ENCODE measurements at regions not wholly inside any gene's neighbourhood (a gene's known extent, or its start where the extent isn't known, plus 50 kb on each side); places are given as distances from the start of the nearest gene placed in this dataset.

DNA sequence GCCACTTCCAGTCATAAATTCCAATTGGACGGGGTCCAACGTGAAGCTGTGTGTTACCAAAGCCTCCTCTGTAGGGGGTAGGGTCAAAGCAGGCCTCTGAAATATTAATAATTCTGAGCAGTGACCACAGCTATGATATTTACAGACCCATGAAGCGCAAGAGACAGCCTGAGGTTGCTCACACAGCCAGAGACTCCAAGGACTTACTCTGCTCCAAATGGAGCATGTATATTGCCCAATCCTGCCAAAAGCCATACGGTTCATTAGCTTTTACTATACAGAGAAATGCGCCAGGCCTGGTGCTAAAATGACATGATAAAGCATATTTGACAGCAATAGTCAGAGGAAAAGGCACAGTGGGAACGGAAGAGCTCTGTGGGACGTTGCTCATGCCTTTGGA lies 151.3 kb downstream of the PAH start:
- ChIA-PET POLR2A (no interaction called here), CTCF (no interaction called here)
- Histone ChIP-seq H3K4me1 (ENCODE audit: control insufficient read depth, insufficient read depth, low read length) (no peaks in the 10 kb centered on the region), H3K27ac (ENCODE audit: low read length) (no peak overlapping the region), H3K9me3 (ENCODE audit: control insufficient read depth, insufficient read depth, low read depth, low read length) (no peaks in the 10 kb centered on the region), H3K36me3 (ENCODE audit: control insufficient read depth, insufficient read depth, low read length) (no peaks in the 10 kb centered on the region), H3K27me3 (ENCODE audit: control insufficient read depth, insufficient read depth, low read length) (no peaks in the 10 kb centered on the region), H3K4me3 (ENCODE audit: low read depth in 2 of 2, low read length in 2 of 2) (no peak overlapping the region)
- no TSS peak for BruUV-seq (replicated peaks)
- TF ChIP-seq, protein P1, sequence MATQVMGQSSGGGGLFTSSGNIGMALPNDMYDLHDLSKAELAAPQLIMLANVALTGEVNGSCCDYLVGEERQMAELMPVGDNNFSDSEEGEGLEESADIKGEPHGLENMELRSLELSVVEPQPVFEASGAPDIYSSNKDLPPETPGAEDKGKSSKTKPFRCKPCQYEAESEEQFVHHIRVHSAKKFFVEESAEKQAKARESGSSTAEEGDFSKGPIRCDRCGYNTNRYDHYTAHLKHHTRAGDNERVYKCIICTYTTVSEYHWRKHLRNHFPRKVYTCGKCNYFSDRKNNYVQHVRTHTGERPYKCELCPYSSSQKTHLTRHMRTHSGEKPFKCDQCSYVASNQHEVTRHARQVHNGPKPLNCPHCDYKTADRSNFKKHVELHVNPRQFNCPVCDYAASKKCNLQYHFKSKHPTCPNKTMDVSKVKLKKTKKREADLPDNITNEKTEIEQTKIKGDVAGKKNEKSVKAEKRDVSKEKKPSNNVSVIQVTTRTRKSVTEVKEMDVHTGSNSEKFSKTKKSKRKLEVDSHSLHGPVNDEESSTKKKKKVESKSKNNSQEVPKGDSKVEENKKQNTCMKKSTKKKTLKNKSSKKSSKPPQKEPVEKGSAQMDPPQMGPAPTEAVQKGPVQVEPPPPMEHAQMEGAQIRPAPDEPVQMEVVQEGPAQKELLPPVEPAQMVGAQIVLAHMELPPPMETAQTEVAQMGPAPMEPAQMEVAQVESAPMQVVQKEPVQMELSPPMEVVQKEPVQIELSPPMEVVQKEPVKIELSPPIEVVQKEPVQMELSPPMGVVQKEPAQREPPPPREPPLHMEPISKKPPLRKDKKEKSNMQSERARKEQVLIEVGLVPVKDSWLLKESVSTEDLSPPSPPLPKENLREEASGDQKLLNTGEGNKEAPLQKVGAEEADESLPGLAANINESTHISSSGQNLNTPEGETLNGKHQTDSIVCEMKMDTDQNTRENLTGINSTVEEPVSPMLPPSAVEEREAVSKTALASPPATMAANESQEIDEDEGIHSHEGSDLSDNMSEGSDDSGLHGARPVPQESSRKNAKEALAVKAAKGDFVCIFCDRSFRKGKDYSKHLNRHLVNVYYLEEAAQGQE (IDR thresholded peaks at IDR 0.05; ENCODE audit: insufficient read depth in 1 of 2, low read depth in 2 of 2, low read length in 1 of 2), result no peak
- TF ChIP-seq POLR2AphosphoS5 (IDR thresholded peaks at IDR 0.05; ENCODE audit: low read depth, low read length) (no peak), SIN3A (IDR thresholded peaks at IDR 0.05; ENCODE audit: borderline replicate concordance, insufficient read depth, low read depth, low read length) (no peak), TCF7L2 (IDR thresholded peaks at IDR 0.05; ENCODE audit: low read depth, low read length) (no peak)
- TF ChIP-seq, protein P2, sequence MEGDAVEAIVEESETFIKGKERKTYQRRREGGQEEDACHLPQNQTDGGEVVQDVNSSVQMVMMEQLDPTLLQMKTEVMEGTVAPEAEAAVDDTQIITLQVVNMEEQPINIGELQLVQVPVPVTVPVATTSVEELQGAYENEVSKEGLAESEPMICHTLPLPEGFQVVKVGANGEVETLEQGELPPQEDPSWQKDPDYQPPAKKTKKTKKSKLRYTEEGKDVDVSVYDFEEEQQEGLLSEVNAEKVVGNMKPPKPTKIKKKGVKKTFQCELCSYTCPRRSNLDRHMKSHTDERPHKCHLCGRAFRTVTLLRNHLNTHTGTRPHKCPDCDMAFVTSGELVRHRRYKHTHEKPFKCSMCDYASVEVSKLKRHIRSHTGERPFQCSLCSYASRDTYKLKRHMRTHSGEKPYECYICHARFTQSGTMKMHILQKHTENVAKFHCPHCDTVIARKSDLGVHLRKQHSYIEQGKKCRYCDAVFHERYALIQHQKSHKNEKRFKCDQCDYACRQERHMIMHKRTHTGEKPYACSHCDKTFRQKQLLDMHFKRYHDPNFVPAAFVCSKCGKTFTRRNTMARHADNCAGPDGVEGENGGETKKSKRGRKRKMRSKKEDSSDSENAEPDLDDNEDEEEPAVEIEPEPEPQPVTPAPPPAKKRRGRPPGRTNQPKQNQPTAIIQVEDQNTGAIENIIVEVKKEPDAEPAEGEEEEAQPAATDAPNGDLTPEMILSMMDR (IDR thresholded peaks at IDR 0.05), result no peak
- DNase-seq (ENCODE audit: low read depth, low spot score) (no peak), ATAC-seq (no peak)
- intact Hi-C loops (cut with micrococcal nuclease; ENCODE audit: unreplicated experiment), result no loop called here
- in situ Hi-C loops (cut with HindIII; ENCODE audit: low pct_unique_long_range_greater_than_20kb, low sequenced_read_pairs), result no loop called here

DNA sequence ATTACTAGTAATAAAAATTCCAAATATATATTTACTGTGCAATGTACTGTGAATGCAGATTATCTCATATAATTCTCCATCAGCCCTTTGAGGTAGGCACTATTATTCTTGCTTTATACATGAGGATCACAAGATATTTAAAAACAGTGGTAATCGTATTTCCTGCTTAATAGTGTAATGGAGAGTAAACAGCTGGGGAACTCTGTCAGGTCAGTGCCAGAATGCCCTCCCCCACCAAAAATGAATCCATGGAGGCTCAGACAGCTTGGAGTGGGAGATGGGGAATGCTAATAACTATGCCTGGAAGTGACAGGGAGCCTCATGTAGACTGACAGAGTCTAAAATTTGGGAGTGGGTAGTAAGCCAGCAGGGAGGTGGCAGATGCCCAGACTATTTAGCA lies 153.6 kb downstream of the PAH start:
- Histone ChIP-seq H3K4me1 (ENCODE audit: control insufficient read depth, insufficient read depth, low read length) (no peaks in the 10 kb centered on the region), H3K27ac (ENCODE audit: low read length) (no peak overlapping the region), H3K9me3 (ENCODE audit: control insufficient read depth, insufficient read depth, low read depth, low read length) (no peaks in the 10 kb centered on the region), H3K27me3 (ENCODE audit: control insufficient read depth, insufficient read depth, low read length) (no peaks in the 10 kb centered on the region), H3K4me3 (ENCODE audit: low read depth in 2 of 2, low read length in 2 of 2) (no peak overlapping the region), H3K36me3 (ENCODE audit: control insufficient read depth, insufficient read depth, low read length) (no peaks in the 10 kb centered on the region)
- intact Hi-C loops (cut with micrococcal nuclease; ENCODE audit: unreplicated experiment), result no loop called here
- in situ Hi-C loops (cut with HindIII; ENCODE audit: low pct_unique_long_range_greater_than_20kb, low sequenced_read_pairs), result no loop called here
- no peak for DNase-seq (ENCODE audit: low read depth, low spot score)
- no peak for ATAC-seq
- ChIA-PET POLR2A (no interaction called here), CTCF (no interaction called here)
- no TSS peak for BruUV-seq (replicated peaks)
- TF ChIP-seq SIN3A (IDR thresholded peaks at IDR 0.05; ENCODE audit: borderline replicate concordance, insufficient read depth, low read depth, low read length) (no peak), TCF7L2 (IDR thresholded peaks at IDR 0.05; ENCODE audit: low read depth, low read length) (no peak)

DNA sequence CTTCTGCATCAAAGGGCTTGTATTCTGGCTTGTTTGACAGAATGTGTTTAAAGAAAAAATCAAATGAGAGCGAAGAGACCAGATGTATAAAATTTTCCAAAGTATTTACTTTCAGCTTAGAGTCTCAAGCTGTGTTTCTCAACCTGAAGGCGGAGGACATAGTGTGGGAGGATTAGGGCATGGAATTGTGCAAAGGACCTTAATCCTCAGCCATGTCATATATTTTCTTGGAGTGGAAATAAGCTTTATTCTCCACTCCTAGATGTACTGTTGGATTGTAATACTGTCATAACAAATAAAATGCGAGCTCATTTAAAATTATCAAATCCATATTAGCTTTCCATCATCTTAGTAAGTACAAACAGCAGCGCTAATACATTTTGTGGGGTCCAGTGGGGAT lies 154.0 kb downstream of the PAH start:
- H3K27me3 ChIP-seq (ENCODE audit: control insufficient read depth, insufficient read depth, low read length), result no peaks in the 10 kb centered on the region
- in situ Hi-C loops (cut with HindIII; ENCODE audit: low pct_unique_long_range_greater_than_20kb, low sequenced_read_pairs), result no loop called here
- ChIA-PET CTCF (no interaction called here), POLR2A (no interaction called here)
- no TSS peak for BruUV-seq (replicated peaks)
- H3K27ac ChIP-seq (ENCODE audit: low read length), result no peak overlapping the region
- intact Hi-C loops (cut with micrococcal nuclease; ENCODE audit: unreplicated experiment), result no loop called here
- H3K9me3 ChIP-seq (ENCODE audit: control insufficient read depth, insufficient read depth, low read depth, low read length), result no peaks in the 10 kb centered on the region
- ATAC-seq (no peak), DNase-seq (ENCODE audit: low read depth, low spot score) (no peak)
- no peaks in the 10 kb centered on the region for H3K36me3 ChIP-seq (ENCODE audit: control insufficient read depth, insufficient read depth, low read length)
- no peaks in the 10 kb centered on the region for H3K4me1 ChIP-seq (ENCODE audit: control insufficient read depth, insufficient read depth, low read length)
- H3K4me3 ChIP-seq (ENCODE audit: low read depth in 2 of 2, low read length in 2 of 2), result no peak overlapping the region
- TF ChIP-seq POLR2AphosphoS5 (IDR thresholded peaks at IDR 0.05; ENCODE audit: low read depth, low read length), result no peak
- TF ChIP-seq, protein P1 (IDR thresholded peaks at IDR 0.05; ENCODE audit: insufficient read depth in 1 of 2, low read depth in 2 of 2, low read length in 1 of 2), result no peak
